ENCODE measurements at regions not wholly inside any gene's neighbourhood (a gene's known extent, or its start where the extent isn't known, plus 50 kb on each side); places are given as distances from the start of the nearest gene placed in this dataset.

DNA sequence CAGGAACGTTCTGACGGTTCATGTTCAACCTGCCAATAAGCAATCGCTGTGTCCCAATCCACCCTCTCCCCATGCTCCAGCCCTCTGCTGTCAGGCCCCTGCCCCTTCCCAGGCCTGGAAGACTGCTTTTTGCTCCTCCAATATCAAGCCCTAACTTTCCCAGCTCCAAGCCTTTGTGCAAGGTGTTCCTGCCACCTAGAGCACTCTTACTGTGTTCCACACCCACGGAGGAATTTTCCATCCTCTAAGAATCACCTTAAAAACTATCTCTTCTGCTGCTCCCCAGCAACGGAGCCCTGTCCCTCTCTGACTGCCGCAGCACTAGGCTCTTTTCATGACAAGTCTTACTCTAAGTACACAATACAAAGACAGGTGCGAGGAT lies 657.9 kb downstream of the AJAP1 start:
- Histone ChIP-seq H2AFZ (ENCODE audit: low read depth, low read length) (no peak overlapping the region), H3K36me3 (ENCODE audit: insufficient read depth, low read length) (no peaks in the 10 kb centered on the region), H3K9me2 (ENCODE audit: insufficient read depth, low read length) (no peaks in the 10 kb centered on the region), H3K4me2 (ENCODE audit: low read length) (no peak overlapping the region), H4K20me1 (ENCODE audit: insufficient read depth) (no peaks in the 10 kb centered on the region), H3K4me3 (ENCODE audit: low read length) (no peak overlapping the region), H3F3A (ENCODE audit: insufficient read depth, low read length, poor library complexity, severe bottlenecking) (no peaks in the 10 kb centered on the region), H3K9me3 (ENCODE audit: low read length) (no peaks in the 10 kb centered on the region), H3K9ac (ENCODE audit: low read length) (no peak overlapping the region), H3K27me3 (ENCODE audit: insufficient read depth, low read depth, low read length) (no peaks in the 10 kb centered on the region), H3K79me2 (replicated peaks; ENCODE audit: insufficient read depth, low read length) (no peaks in the 10 kb centered on the region), H3K27ac (ENCODE audit: low read length) (no peak overlapping the region)
- TF ChIP-seq RAD21 (conservative IDR thresholded peaks at IDR 0.05) (no peak), EP300 (conservative IDR thresholded peaks at IDR 0.05; ENCODE audit: poor library complexity, severe bottlenecking) (no peak), EZH2 (IDR thresholded peaks at IDR 0.05; ENCODE audit: borderline replicate concordance, insufficient read depth, low read length, poor library complexity, severe bottlenecking) (no peak), TAF1 (IDR thresholded peaks at IDR 0.05; ENCODE audit: low read depth) (no peak), POLR2AphosphoS5 (IDR thresholded peaks at IDR 0.05) (no peak), SMC3 (conservative IDR thresholded peaks at IDR 0.05; ENCODE audit: poor library complexity) (no peak), MXI1 (conservative IDR thresholded peaks at IDR 0.05; ENCODE audit: poor library complexity, severe bottlenecking) (no peak)
- TF ChIP-seq, protein P1, sequence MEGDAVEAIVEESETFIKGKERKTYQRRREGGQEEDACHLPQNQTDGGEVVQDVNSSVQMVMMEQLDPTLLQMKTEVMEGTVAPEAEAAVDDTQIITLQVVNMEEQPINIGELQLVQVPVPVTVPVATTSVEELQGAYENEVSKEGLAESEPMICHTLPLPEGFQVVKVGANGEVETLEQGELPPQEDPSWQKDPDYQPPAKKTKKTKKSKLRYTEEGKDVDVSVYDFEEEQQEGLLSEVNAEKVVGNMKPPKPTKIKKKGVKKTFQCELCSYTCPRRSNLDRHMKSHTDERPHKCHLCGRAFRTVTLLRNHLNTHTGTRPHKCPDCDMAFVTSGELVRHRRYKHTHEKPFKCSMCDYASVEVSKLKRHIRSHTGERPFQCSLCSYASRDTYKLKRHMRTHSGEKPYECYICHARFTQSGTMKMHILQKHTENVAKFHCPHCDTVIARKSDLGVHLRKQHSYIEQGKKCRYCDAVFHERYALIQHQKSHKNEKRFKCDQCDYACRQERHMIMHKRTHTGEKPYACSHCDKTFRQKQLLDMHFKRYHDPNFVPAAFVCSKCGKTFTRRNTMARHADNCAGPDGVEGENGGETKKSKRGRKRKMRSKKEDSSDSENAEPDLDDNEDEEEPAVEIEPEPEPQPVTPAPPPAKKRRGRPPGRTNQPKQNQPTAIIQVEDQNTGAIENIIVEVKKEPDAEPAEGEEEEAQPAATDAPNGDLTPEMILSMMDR (IDR thresholded peaks at IDR 0.05; ENCODE audit: poor library complexity, severe bottlenecking) = no peak
- TF ChIP-seq, protein P2, sequence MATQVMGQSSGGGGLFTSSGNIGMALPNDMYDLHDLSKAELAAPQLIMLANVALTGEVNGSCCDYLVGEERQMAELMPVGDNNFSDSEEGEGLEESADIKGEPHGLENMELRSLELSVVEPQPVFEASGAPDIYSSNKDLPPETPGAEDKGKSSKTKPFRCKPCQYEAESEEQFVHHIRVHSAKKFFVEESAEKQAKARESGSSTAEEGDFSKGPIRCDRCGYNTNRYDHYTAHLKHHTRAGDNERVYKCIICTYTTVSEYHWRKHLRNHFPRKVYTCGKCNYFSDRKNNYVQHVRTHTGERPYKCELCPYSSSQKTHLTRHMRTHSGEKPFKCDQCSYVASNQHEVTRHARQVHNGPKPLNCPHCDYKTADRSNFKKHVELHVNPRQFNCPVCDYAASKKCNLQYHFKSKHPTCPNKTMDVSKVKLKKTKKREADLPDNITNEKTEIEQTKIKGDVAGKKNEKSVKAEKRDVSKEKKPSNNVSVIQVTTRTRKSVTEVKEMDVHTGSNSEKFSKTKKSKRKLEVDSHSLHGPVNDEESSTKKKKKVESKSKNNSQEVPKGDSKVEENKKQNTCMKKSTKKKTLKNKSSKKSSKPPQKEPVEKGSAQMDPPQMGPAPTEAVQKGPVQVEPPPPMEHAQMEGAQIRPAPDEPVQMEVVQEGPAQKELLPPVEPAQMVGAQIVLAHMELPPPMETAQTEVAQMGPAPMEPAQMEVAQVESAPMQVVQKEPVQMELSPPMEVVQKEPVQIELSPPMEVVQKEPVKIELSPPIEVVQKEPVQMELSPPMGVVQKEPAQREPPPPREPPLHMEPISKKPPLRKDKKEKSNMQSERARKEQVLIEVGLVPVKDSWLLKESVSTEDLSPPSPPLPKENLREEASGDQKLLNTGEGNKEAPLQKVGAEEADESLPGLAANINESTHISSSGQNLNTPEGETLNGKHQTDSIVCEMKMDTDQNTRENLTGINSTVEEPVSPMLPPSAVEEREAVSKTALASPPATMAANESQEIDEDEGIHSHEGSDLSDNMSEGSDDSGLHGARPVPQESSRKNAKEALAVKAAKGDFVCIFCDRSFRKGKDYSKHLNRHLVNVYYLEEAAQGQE (IDR thresholded peaks at IDR 0.05; ENCODE audit: borderline replicate concordance) = no peak

DNA sequence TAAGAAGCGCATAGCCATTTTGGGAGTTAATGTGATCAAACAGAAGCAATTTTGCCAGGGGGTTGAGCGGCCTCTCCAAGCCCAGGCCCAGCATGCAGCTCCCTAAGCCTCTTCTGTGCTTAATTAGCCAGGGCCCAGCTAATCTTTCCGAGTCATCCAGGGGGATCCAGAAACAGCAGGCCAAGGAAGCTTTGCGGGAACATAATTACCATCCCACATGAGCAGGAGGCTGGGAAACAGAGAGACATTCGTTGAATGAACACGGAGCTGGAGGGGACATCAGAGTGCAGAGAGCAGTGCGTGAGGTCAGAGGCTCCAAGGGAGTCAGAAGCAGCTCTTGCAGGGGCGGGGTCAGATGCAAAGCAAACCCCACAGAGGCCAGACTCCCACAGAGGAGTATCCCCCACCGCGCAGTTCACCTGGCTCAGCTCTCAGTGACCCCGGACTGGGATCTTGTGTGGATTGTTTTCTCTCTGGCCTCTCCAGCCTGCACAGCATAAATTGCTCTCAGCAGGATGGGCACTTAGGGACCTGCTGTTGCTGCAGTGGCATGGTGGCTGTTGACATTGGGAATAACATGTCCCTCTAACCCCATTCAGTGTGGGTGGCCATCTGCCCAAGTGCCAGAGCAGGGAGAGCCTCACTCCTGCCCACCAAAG lies 657.4 kb downstream of the AJAP1 start:
- no peaks in the 10 kb centered on the region for H3K36me3 ChIP-seq (ENCODE audit: insufficient read depth, low read length)
- H3K4me3 ChIP-seq (ENCODE audit: low read length) = no peak overlapping the region
- no peaks in the 10 kb centered on the region for H3K9me3 ChIP-seq (ENCODE audit: low read length)
- no peaks in the 10 kb centered on the region for H3K9me2 ChIP-seq (ENCODE audit: insufficient read depth, low read length)
- no peak overlapping the region for H3K27ac ChIP-seq (ENCODE audit: low read length)
- H2AFZ ChIP-seq (ENCODE audit: low read depth, low read length) = peak overlapping the region; percentile 14
- no peaks in the 10 kb centered on the region for H3K79me2 ChIP-seq (replicated peaks; ENCODE audit: insufficient read depth, low read length)
- no peak overlapping the region for H3K9ac ChIP-seq (ENCODE audit: low read length)
- TF ChIP-seq MXI1 (conservative IDR thresholded peaks at IDR 0.05; ENCODE audit: poor library complexity, severe bottlenecking) (no peak), RAD21 (conservative IDR thresholded peaks at IDR 0.05) (no peak)
- TF ChIP-seq, protein P1 (IDR thresholded peaks at IDR 0.05; ENCODE audit: poor library complexity, severe bottlenecking) = no peak
- no peaks in the 10 kb centered on the region for H3F3A ChIP-seq (ENCODE audit: insufficient read depth, low read length, poor library complexity, severe bottlenecking)
- H4K20me1 ChIP-seq (ENCODE audit: insufficient read depth) = no peaks in the 10 kb centered on the region
- H3K27me3 ChIP-seq (ENCODE audit: insufficient read depth, low read depth, low read length) = no peaks in the 10 kb centered on the region
- no peak overlapping the region for H3K4me2 ChIP-seq (ENCODE audit: low read length)
